ENCODE measurements at regions not wholly inside any gene's neighbourhood (a gene's known extent, or its start where the extent isn't known, plus 50 kb on each side); places are given as distances from the start of the nearest gene placed in this dataset.

GRCh38 chr16:35752773-35753558 lies 2293.6 kb downstream of the TP53TG3F start:
- no peak for TF ChIP-seq CTCF (IDR thresholded peaks at IDR 0.05; ENCODE audit: insufficient read depth in 1 of 2, low read depth in 1 of 2, low read length in 1 of 2, severe bottlenecking in 1 of 2, unreplicated experiment in 1 of 2)
- POLR2A ChIA-PET = no interaction called here
- CTCF ChIA-PET = no interaction called here
- H3K27ac Mint-ChIP-seq (ENCODE audit: unreplicated experiment) = no peak overlapping the region
- H3K4me1 Mint-ChIP-seq (ENCODE audit: low read depth, unreplicated experiment) = no peaks in the 10 kb centered on the region
- H3K9me3 Mint-ChIP-seq (ENCODE audit: unreplicated experiment) = peaks cover 18% of the 10 kb centered on the region
- no peak overlapping the region for H3K4me3 Mint-ChIP-seq (ENCODE audit: unreplicated experiment)
- H3K4me3 ChIP-seq (ENCODE audit: low read depth, low read length) = no peak overlapping the region
- no TSS peak for BruUV-seq (replicated peaks)
- no peaks in the 10 kb centered on the region for H3K36me3 ChIP-seq (ENCODE audit: control insufficient read depth, insufficient read depth, low read length)
- no peaks in the 10 kb centered on the region for H3K27me3 ChIP-seq (replicated peaks; ENCODE audit: control insufficient read depth, insufficient read depth, low read length)
- no peak for DNase-seq
- no peaks in the 10 kb centered on the region for H3K36me3 Mint-ChIP-seq (ENCODE audit: insufficient read depth, unreplicated experiment)
- H3K27me3 Mint-ChIP-seq (ENCODE audit: insufficient read depth, unreplicated experiment) = no peaks in the 10 kb centered on the region
- H3K4me1 ChIP-seq = no peaks in the 10 kb centered on the region
- no peaks in the 10 kb centered on the region for H3K9me3 ChIP-seq
- intact Hi-C loops (cut with micrococcal nuclease; ENCODE audit: unreplicated experiment) = no loop called here

- Mint-ChIP-seq H3K4me1 (ENCODE audit: low read depth, unreplicated experiment) (no peaks in the 10 kb centered on the region), H3K27ac (ENCODE audit: unreplicated experiment) (no peak overlapping the region), H3K36me3 (ENCODE audit: insufficient read depth, unreplicated experiment) (no peaks in the 10 kb centered on the region), H3K9me3 (ENCODE audit: unreplicated experiment) (peaks cover 18% of the 10 kb centered on the region), H3K4me3 (ENCODE audit: unreplicated experiment) (no peak overlapping the region), H3K27me3 (ENCODE audit: insufficient read depth, unreplicated experiment) (no peaks in the 10 kb centered on the region)
- ChIA-PET CTCF (no interaction called here), POLR2A (no interaction called here)
- Histone ChIP-seq H3K4me3 (ENCODE audit: low read depth, low read length) (no peak overlapping the region), H3K9me3 (0 out of 2 replicates have a peak, but pooled peaks cover under 1% of the 10 kb centered on the region), H3K36me3 (ENCODE audit: control insufficient read depth, insufficient read depth, low read length) (no peaks in the 10 kb centered on the region), H3K4me1 (no peaks in the 10 kb centered on the region), H3K27me3 (replicated peaks; ENCODE audit: control insufficient read depth, insufficient read depth, low read length) (no peaks in the 10 kb centered on the region)
- no peak for TF ChIP-seq CTCF (IDR thresholded peaks at IDR 0.05; ENCODE audit: insufficient read depth in 1 of 2, low read depth in 1 of 2, low read length in 1 of 2, severe bottlenecking in 1 of 2, unreplicated experiment in 1 of 2)
- no TSS peak for BruUV-seq (replicated peaks)
- DNase-seq = no peak
- intact Hi-C loops (cut with micrococcal nuclease; ENCODE audit: unreplicated experiment) = no loop called here
Measured at GRCh38 chr16:35753559-35754390, 2294.4 kb downstream of the TP53TG3F start.

- intact Hi-C loops (cut with micrococcal nuclease; ENCODE audit: unreplicated experiment) = no loop called here
- BruUV-seq (replicated peaks) = no TSS peak
- Mint-ChIP-seq H3K4me3 (ENCODE audit: unreplicated experiment) (no peak overlapping the region), H3K9me3 (ENCODE audit: unreplicated experiment) (peaks cover 18% of the 10 kb centered on the region), H3K36me3 (ENCODE audit: insufficient read depth, unreplicated experiment) (no peaks in the 10 kb centered on the region), H3K27ac (ENCODE audit: unreplicated experiment) (no peak overlapping the region), H3K27me3 (ENCODE audit: insufficient read depth, unreplicated experiment) (no peaks in the 10 kb centered on the region), H3K4me1 (ENCODE audit: low read depth, unreplicated experiment) (no peaks in the 10 kb centered on the region)
- ChIA-PET POLR2A (no interaction called here), CTCF (no interaction called here)
- no peaks in the 10 kb centered on the region for H3K36me3 ChIP-seq (ENCODE audit: control insufficient read depth, insufficient read depth, low read length)
- no peak overlapping the region for H3K4me3 ChIP-seq (ENCODE audit: low read depth, low read length)
- no peak for DNase-seq
- H3K27me3 ChIP-seq (replicated peaks; ENCODE audit: control insufficient read depth, insufficient read depth, low read length) = no peaks in the 10 kb centered on the region
- H3K9me3 ChIP-seq = 0 out of 2 replicates have a peak, but pooled peaks cover 4% of the 10 kb centered on the region
- no peak for TF ChIP-seq CTCF (IDR thresholded peaks at IDR 0.05; ENCODE audit: insufficient read depth in 1 of 2, low read depth in 1 of 2, low read length in 1 of 2, severe bottlenecking in 1 of 2, unreplicated experiment in 1 of 2)
- H3K4me1 ChIP-seq = no peaks in the 10 kb centered on the region
Measured at GRCh38 chr16:35754391-35755369, 2295.3 kb downstream of the TP53TG3F start.
